H9 (cell line): ENCODE measurements at regions not wholly inside any gene's neighbourhood (a gene's known extent, or its start where the extent isn't known, plus 50 kb on each side); places are given as distances from the start of the nearest gene placed in this dataset.

Experiments
- DNase-seq: peaks from one replicate; pipeline ENCODE4 v3.0.0-alpha.2; 2017
- H2AFZ ChIP-seq: one replicate; pipeline ENCODE4 v1.6.1; 2013; ENCODE audit warnings: mild to moderate bottlenecking, low read length, control low read depth, moderate library complexity
- H2AK5ac ChIP-seq: 2 replicates; pipeline ENCODE4 v1.6.1; 2013; ENCODE audit warnings: low read length, control low read depth, mixed read lengths; ENCODE audit not compliant: insufficient read length
- H2BK120ac ChIP-seq: one replicate; pipeline ENCODE4 v1.6.1; 2013; ENCODE audit warnings: low read depth, mild to moderate bottlenecking, low read length, control low read depth, inconsistent platforms; ENCODE audit not compliant: poor library complexity, severe bottlenecking
- H2BK12ac ChIP-seq: 2 replicates; pipeline ENCODE4 v1.6.1; 2013; ENCODE audit warnings: low read length, control low read depth, mixed read lengths, low read depth; ENCODE audit not compliant: insufficient read length
- H2BK15ac ChIP-seq: 2 replicates; pipeline ENCODE4 v1.6.1; 2013; ENCODE audit warnings: low read depth, low read length, control low read depth
- H2BK20ac ChIP-seq: one replicate; pipeline ENCODE4 v1.6.1; 2013; ENCODE audit warnings: low read depth, mild to moderate bottlenecking, low read length, control low read depth, inconsistent platforms; ENCODE audit not compliant: poor library complexity, severe bottlenecking
- H2BK5ac ChIP-seq: 2 replicates; pipeline ENCODE4 v1.6.1; 2013; ENCODE audit warnings: low read length, control low read depth, mixed read lengths; ENCODE audit not compliant: insufficient read length
- H3K14ac ChIP-seq: 2 replicates; pipeline ENCODE4 v1.6.1; 2013; ENCODE audit warnings: low read length, control low read depth; ENCODE audit not compliant: insufficient read depth
- H3K18ac ChIP-seq: 2 replicates; pipeline ENCODE4 v1.6.1; 2013; ENCODE audit warnings: low read depth, mild to moderate bottlenecking, mixed read lengths, low read length, control low read depth; ENCODE audit not compliant: insufficient read length
- H3K23ac ChIP-seq: 2 replicates; pipeline ENCODE4 v1.6.1; 2013; ENCODE audit warnings: low read length, control low read depth, mixed read lengths, low read depth; ENCODE audit not compliant: insufficient read length
- H3K23me2 ChIP-seq: 2 replicates; pipeline ENCODE4 v1.6.1; 2013; ENCODE audit warnings: low read depth, mild to moderate bottlenecking, mixed read lengths, low read length, control low read depth; ENCODE audit not compliant: insufficient read length, poor library complexity, severe bottlenecking
- H3K27ac ChIP-seq: 2 replicates; pipeline ENCODE4 v1.5.1; 2013; ENCODE audit warnings: low read length, control low read depth, mixed read lengths, low read depth; ENCODE audit not compliant: insufficient read length
- H3K27me3 ChIP-seq: 2 replicates; pipeline ENCODE4 v1.6.1; 2013; ENCODE audit warnings: low read length, control low read depth, inconsistent platforms; ENCODE audit not compliant: insufficient read depth
- H3K4ac ChIP-seq: 2 replicates; pipeline ENCODE4 v1.6.1; 2013; ENCODE audit warnings: low read depth, mild to moderate bottlenecking, control low read depth, inconsistent platforms, low read length, moderate library complexity
- H3K4me1 ChIP-seq: 2 replicates; pipeline ENCODE4 v1.6.1; 2013; ENCODE audit warnings: low read length, control low read depth, inconsistent platforms; ENCODE audit not compliant: insufficient read depth
- H3K4me2 ChIP-seq: 2 replicates; pipeline ENCODE4 v1.6.1; 2013; ENCODE audit warnings: low read length, control low read depth, mixed read lengths; ENCODE audit not compliant: insufficient read length, insufficient read depth
- H3K56ac ChIP-seq: 2 replicates; pipeline ENCODE4 v1.6.1; 2013; ENCODE audit warnings: low read depth, mild to moderate bottlenecking, mixed read lengths, low read length, control low read depth; ENCODE audit not compliant: insufficient read length
- H3K79me1 ChIP-seq: 2 replicates; pipeline ENCODE4 v1.6.1; 2013; ENCODE audit warnings: low read depth, mild to moderate bottlenecking, moderate library complexity, low read length, control low read depth, inconsistent platforms; ENCODE audit not compliant: insufficient read depth, poor library complexity, severe bottlenecking
- H3K79me2 ChIP-seq: 2 replicates; pipeline ENCODE4 v1.6.1; 2013; ENCODE audit warnings: low read length, control low read depth, inconsistent platforms; ENCODE audit not compliant: insufficient read depth
- H3K9ac ChIP-seq: 2 replicates; pipeline ENCODE4 v1.6.1; 2013; ENCODE audit warnings: low read length, control low read depth, mixed read lengths; ENCODE audit not compliant: insufficient read length; ENCODE audit errors: extremely low read depth
- H3K9me3 ChIP-seq: one replicate; pipeline ENCODE4 v1.6.1; 2013; ENCODE audit warnings: low read depth, low read length, inconsistent platforms; ENCODE audit not compliant: control insufficient read depth
- H3T11ph ChIP-seq: one replicate; pipeline ENCODE4 v1.6.1; 2013; ENCODE audit warnings: mild to moderate bottlenecking, low read length, control low read depth, inconsistent platforms
- H4K20me1 ChIP-seq: one replicate; pipeline ENCODE4 v1.6.1; 2013; ENCODE audit not compliant: control insufficient read depth, insufficient read length, insufficient read depth
- H4K5ac ChIP-seq: 2 replicates; pipeline ENCODE4 v1.6.1; 2013; ENCODE audit warnings: low read depth, mild to moderate bottlenecking, mixed read lengths, low read length, control low read depth; ENCODE audit not compliant: insufficient read length
- H4K8ac ChIP-seq: replicated peaks from 2 replicates; pipeline ENCODE4 v1.6.1; 2013; ENCODE audit warnings: low read length, control low read depth, mixed read lengths, low read depth; ENCODE audit not compliant: insufficient read length
- H4K91ac ChIP-seq: 2 replicates; pipeline ENCODE4 v1.6.1; 2013; ENCODE audit warnings: low read depth, mild to moderate bottlenecking, moderate library complexity, mixed read lengths, low read length, control low read depth; ENCODE audit not compliant: insufficient read length
- H3K27ac Mint-ChIP-seq, 3 experiments: 2 replicates in 2 of 3; 3 replicates in 1 of 3; pipeline ENCODE4 v1.8.0; 2020 to 2021; ENCODE audit warnings: mixed read lengths in 3 of 3, mild to moderate bottlenecking in 1 of 3, moderate library complexity in 1 of 3
- H3K27me3 Mint-ChIP-seq: 2 replicates; pipeline ENCODE4 v1.8.0; 2021; ENCODE audit warnings: low read depth, mild to moderate bottlenecking, moderate library complexity, mixed read lengths
- H3K36me3 Mint-ChIP-seq, 3 experiments: 2 replicates in 2 of 3; 3 replicates in 1 of 3; pipeline ENCODE4 v1.8.0; 2020 to 2021; ENCODE audit warnings: low read depth in 3 of 3, mixed read lengths in 3 of 3; ENCODE audit not compliant: insufficient read depth in 1 of 3
- H3K4me1 Mint-ChIP-seq, 2 experiments: 2 replicates each; pipeline ENCODE4 v1.8.0; 2020; ENCODE audit warnings: mixed read lengths in 2 of 2
- H3K4me3 Mint-ChIP-seq, 2 experiments: 2 replicates in 1 of 2; 3 replicates in 1 of 2; pipeline ENCODE4 v1.8.0; 2020 to 2021; ENCODE audit warnings: mild to moderate bottlenecking in 2 of 2, mixed read lengths in 2 of 2, moderate library complexity in 1 of 2
- H3K9me3 Mint-ChIP-seq, 2 experiments: 2 replicates in 1 of 2; 3 replicates in 1 of 2; pipeline ENCODE4 v1.8.0; 2020; ENCODE audit warnings: mild to moderate bottlenecking in 2 of 2, mixed read lengths in 2 of 2, moderate library complexity in 1 of 2
- WGBS: extraction: QIAGEN DNeasy Blood & Tissue Kit; methylation state at CpG from one replicate; pipeline ENCODE4 v1.1.7; 2013; ENCODE audit warnings: missing lambda C conversion rate, low lambda C conversion rate, mixed read lengths; ENCODE audit not compliant: insufficient read length; ENCODE audit errors: extremely low coverage; 5-methylcytosine and 5-hydroxymethylcytosine counted together
- TF ChIP-seq, protein P1 (sequence below): fragments of 200-600 bp; sonication (generic); conservative IDR thresholded peaks from 3 replicates; pipeline ENCODE4 v1.8.0; 2021; ENCODE audit warnings: antibody characterized with exemption, mild to moderate bottlenecking

DNA sequence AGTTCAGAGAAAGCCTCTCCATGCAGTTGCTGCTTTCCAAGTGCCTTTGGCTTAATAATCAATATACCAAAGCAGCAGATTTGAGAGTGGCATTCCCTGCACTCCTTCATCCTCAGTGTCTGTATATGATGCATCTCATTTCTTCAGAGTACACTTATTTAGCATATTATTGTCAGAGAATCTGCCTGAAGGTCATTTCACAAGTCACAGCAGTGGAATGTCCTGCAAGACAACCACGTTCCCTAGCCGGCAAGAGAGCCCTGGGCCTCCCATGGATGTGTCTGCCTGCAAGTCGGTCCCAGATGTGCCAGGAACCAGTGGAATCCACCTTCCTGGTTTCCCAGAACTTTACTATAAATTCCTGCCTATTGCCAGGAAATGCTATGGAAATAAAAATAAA, 289.4 kb upstream of the IGFBP3 start:
- Histone ChIP-seq H2BK20ac (no peak overlapping the region), H3K4ac (no peak overlapping the region), H3K18ac (no peak overlapping the region), H3T11ph (no peak overlapping the region), H2AK5ac (no peak overlapping the region), H3K23ac (no peak overlapping the region), H2AFZ (no peak overlapping the region), H3K4me1 (no peaks in the 10 kb centered on the region), H3K79me1 (no peaks in the 10 kb centered on the region), H4K5ac (no peak overlapping the region), H2BK5ac (no peak overlapping the region), H3K14ac (no peak overlapping the region), H3K23me2 (no peaks in the 10 kb centered on the region), H2BK120ac (no peak overlapping the region), H3K9ac (no peak overlapping the region), H3K27me3 (no peaks in the 10 kb centered on the region), H3K79me2 (no peaks in the 10 kb centered on the region), H2BK15ac (no peak overlapping the region), H4K8ac (no peak overlapping the region), H3K9me3 (no peaks in the 10 kb centered on the region), H3K27ac (no peak overlapping the region), H3K4me2 (no peak overlapping the region), H4K20me1 (no peaks in the 10 kb centered on the region), H2BK12ac (no peak overlapping the region), H3K56ac (no peak overlapping the region), H4K91ac (no peak overlapping the region)
- WGBS = no CpG with 5 or more reads among the region's 3 CpGs
- no peak overlapping the region for H3K4me3 Mint-ChIP-seq
- TF ChIP-seq, protein P1, sequence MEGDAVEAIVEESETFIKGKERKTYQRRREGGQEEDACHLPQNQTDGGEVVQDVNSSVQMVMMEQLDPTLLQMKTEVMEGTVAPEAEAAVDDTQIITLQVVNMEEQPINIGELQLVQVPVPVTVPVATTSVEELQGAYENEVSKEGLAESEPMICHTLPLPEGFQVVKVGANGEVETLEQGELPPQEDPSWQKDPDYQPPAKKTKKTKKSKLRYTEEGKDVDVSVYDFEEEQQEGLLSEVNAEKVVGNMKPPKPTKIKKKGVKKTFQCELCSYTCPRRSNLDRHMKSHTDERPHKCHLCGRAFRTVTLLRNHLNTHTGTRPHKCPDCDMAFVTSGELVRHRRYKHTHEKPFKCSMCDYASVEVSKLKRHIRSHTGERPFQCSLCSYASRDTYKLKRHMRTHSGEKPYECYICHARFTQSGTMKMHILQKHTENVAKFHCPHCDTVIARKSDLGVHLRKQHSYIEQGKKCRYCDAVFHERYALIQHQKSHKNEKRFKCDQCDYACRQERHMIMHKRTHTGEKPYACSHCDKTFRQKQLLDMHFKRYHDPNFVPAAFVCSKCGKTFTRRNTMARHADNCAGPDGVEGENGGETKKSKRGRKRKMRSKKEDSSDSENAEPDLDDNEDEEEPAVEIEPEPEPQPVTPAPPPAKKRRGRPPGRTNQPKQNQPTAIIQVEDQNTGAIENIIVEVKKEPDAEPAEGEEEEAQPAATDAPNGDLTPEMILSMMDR = no peak
- H3K27ac Mint-ChIP-seq = no peak overlapping the region
- no peaks in the 10 kb centered on the region; a peak in 1 of 7 replicates for H3K36me3 Mint-ChIP-seq
- H3K9me3 Mint-ChIP-seq = no peaks in the 10 kb centered on the region
- no peak for DNase-seq
- H3K4me1 Mint-ChIP-seq = peaks cover 8 to 9% of the 10 kb centered on the region in 2 experiments
- no peaks in the 10 kb centered on the region; the same call in none of the 2 replicates for H3K27me3 Mint-ChIP-seq
